CD4-positive, alpha-beta T cell treated with Interleukin-6 at 100 ng/mL for 8 hours (primary cell): ENCODE measurements at regions not wholly inside any gene's neighbourhood (a gene's known extent, or its start where the extent isn't known, plus 50 kb on each side); places are given as distances from the start of the nearest gene placed in this dataset.

Experiments used
- DNase-seq: peaks from one replicate; pipeline ENCODE4 v3.0.0-alpha.2; 2020; ENCODE audit warnings: mixed read lengths, low spot score

DNA sequence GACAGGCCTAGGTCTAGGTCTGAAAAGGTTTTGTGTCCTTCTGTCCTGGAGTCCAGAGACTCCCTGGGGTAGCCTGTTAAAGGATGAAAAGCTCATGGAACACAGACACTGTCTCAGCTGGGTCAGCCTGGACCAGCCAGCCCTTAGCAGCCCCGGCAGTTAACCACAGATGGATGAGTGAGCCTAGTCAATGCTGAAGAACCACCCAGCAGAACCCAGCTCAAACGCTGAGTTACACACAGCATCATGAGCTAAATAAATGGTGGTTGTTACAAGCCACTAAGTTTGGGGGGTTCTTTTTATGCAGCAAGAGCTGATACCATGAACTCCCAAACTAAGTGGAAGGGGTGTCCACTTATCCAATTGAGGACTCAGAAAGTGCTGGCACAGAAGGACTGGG lies 472.8 kb upstream of the PROK2 start:
- no peak for DNase-seq

DNA sequence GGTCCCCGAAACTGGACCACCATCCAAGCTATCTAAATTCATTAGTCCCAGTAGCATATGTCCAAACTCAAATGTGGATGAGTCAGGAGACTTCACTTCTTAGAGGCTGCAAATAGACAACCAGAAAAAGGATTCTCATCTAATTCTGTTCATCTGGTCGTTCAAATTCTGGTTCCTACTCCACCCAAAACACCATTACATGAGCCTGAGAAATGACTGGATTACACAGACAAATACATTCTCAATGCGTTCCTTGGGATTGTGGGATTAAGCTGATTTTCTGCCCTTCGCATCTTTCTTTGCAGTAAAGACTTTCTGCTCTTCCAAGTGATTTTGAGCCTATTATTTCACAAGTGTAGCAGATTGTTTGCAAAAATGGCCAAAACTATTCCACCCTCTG lies 472.3 kb upstream of the PROK2 start:
- DNase-seq: no peak

- no peak for DNase-seq
Observed at GRCh38 chr3:72256716-72257115, 471.8 kb upstream of the PROK2 start.

GRCh38 chr3:72255791-72256559 lies 471.0 kb upstream of the PROK2 start:
- DNase-seq: peak; percentile 41

DNA sequence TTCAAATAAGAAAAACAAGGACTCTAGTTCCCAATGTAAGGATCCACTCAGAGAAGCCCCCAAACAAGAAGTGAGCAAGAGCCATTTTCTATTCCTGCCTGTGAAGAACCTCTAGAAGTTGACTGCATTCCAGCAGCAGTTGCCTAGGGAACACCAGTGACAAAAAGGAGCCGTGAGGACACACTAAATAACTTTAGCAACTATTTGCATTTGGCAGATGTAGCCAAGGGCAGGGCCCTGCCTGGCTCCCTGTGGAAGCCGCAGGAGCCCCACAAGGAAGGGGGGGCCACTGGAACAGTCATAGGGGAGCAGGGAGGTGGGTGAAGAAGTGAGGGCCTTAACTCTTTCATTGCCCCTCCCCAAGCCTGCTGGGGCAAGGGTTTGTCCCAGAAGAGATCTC lies 470.2 kb upstream of the PROK2 start:
- no peak for DNase-seq

DNA sequence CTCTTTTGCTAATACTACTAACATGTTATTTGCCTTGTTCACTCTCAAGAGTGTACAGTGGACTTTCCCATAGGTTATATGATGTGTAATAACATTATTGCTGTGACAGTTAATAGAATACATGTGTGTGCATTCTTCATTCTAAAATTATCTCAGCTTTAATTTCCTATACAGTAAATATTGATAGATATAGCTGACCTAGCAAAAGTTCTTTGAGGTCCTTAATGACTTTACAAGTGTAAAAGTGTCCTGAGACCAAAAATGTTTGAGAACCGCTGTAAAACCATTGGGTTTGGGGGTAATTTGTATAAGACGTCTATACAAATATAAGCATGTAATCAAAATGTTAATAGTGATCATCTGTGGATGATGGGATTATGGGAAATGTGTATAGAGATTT lies 469.5 kb upstream of the PROK2 start:
- no peak for DNase-seq

DNA sequence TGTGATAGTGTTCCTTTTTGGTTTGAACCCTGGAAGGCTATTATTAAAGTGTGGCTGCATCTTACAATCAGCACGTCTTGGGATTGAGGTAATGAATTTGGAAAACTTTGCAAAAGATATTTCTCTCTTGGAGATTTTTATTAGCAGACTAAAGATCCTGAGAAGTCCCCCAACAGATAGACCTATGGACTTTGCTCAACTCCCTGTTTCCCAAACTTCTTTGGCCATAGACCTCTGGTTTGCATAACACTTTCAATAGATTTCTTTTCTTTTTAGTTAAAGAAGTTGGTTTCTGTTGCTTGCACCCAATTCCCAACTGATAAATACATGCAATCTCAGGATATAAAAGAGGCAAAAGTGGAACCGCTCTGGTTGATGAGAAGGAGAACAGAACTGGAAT lies 465.8 kb upstream of the PROK2 start:
- no peak for DNase-seq

DNA sequence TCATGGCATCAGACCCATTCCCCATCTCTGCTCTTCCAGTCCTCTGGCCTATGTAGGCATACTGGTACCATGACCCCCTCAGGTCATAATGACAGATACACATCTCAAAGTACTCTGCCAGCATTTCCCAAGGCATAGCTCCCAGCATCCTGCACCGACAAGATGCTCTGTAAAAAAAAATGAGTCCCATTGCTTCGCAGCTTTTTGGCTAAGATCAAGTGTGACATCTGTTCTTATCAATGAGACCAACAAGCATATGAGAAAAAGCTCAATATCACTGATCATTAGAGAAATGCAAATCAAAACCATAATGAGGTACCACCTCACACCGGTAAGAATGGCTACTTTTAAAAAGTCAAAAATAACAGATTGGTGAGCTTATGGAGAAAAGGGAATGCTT lies 463.9 kb upstream of the PROK2 start:
- no peak for DNase-seq

- DNase-seq: no peak
Observed at GRCh38 chr3:72248389-72248761, 463.4 kb upstream of the PROK2 start.

- no peak for DNase-seq
Observed at GRCh38 chr3:72247645-72248388, 462.9 kb upstream of the PROK2 start.

- DNase-seq: no peak
Observed at GRCh38 chr3:72247126-72247525, 462.2 kb upstream of the PROK2 start.

- DNase-seq: no peak
Observed at GRCh38 chr3:72246685-72247084, 461.7 kb upstream of the PROK2 start.

- DNase-seq: no peak
Observed at GRCh38 chr3:72245183-72245811, 460.3 kb upstream of the PROK2 start.

DNA sequence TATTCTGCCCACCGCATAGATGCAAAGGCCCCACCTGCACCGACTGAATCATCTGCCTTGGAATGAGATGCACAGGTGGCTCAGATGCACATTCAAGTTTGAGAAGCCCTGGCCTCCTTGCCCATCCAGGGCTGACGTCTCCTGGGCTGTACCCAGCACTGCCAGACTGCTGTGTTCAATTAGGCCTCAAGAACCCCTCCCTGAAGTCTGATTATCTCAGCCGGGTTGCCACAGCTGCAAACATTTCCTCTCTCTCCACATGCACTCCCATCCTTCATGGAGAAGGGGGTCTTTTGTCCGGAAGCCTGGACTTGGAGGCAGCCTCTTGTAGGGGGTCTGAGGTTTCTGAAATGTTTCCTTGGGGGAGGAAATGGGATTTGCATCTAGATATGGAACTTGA lies 459.4 kb upstream of the PROK2 start:
- no peak for DNase-seq

- no peak for DNase-seq
Observed at GRCh38 chr3:72242326-72242725, 457.4 kb upstream of the PROK2 start.

- DNase-seq: no peak
Observed at GRCh38 chr3:72241525-72241924, 456.6 kb upstream of the PROK2 start.

DNA sequence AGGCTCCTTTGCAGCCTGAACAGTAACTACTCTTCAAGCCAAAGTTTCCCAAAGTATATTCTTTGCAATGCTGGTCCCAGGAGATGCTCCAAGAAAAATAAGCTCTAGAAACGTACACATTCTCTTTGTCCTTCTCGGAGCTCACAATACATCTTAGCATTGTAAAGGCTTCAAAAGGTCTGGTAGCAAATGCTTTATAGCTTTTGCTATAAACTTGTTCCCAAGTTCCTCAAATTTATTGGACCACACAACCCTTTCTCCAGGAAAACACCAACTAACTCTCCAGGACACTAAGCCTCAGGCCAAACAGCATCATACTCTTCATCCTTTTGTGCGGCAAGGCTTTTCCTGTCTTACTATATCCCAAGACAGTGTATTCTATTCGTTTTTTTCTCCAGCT lies 455.6 kb upstream of the PROK2 start:
- no peak for DNase-seq

- DNase-seq: no peak
Observed at GRCh38 chr3:72238801-72239200, 453.9 kb upstream of the PROK2 start.

DNA sequence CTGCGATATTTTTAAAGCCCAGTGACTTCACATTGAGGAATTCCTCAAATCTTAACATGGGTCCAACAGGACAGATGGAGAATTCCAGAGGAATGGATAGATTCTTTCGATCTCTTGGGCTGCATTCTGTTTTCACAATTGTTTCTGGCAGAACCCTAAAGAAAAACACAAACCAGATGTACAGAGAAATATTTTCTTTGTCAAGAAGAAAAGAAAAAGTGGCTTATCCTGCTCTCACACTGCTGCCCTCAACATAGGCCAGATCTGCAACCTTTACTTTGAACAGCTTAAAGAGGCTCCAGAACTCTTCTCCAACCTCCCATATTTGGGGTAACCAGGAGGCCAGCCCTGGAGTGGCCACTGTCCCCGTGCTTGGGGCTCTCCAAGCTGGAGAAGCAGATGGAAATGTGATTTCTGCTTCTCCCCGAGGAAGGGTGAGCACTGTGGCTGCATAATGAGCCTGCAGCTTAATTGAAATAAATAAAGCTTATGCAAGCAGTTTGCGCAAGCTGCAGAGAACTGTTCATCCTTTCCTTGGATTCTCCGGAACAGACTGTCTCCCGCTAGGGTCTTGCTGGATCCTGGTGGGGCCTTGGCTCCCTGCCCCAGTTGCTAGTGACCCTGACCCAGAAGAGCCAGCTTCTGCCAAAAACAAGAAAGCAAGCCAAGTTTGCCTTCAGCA lies 453.2 kb upstream of the PROK2 start:
- no peak for DNase-seq

DNA sequence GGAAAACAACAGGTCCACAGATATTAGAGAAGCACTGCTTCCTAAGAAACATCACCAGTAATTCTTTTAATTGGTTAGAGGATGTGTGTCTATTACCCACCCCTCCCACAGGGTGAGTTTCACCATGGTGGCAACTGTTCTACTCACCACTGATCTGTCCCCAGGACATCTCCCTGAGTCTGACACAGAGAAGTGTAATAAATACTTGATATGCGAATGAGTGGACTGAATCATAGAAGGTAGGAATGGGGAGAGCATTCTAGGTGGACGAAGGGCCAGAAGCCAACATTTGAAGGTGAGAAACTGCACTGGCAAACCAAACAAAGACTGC lies 452.7 kb upstream of the PROK2 start:
- no peak for DNase-seq

DNA sequence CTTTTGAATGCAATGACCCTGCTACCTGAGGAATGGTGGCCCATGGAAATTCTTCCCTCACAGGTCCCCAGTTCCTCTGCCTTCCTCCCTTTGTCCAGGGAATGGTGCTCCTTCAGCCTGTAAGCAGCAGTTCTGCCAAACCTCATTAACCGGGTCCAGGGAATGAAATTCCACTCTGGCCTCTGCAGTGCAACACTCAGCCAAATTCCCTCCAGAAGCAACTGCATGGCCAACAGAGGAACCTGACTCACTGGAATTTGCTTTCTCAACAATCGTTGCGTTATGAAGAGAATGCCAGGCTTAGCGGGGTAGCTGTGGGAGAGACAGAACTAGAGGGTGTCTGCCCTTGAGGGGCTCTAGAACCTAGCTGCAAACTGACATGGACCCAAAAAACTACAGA lies 449.4 kb upstream of the PROK2 start:
- DNase-seq: no peak

DNA sequence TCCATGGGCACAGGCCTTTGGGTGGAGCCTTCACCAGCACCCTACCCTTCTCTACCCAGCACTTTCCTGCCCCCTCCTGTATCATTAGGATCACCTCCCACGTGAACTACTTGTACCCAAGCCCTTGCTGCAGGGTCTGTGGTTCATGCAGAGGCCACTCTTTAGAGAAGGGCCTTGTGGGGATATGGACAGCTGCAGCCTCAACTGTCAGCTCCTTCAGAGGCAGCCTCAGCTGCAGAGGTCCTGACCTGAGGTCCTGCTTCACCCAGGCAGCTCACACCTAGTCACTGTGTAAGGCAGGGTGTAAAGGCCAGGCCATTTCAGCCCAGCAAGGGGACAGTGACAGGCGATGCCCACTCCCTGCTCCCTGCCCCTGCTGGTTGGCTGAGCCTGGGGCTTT lies 448.6 kb upstream of the PROK2 start:
- DNase-seq: no peak

DNA sequence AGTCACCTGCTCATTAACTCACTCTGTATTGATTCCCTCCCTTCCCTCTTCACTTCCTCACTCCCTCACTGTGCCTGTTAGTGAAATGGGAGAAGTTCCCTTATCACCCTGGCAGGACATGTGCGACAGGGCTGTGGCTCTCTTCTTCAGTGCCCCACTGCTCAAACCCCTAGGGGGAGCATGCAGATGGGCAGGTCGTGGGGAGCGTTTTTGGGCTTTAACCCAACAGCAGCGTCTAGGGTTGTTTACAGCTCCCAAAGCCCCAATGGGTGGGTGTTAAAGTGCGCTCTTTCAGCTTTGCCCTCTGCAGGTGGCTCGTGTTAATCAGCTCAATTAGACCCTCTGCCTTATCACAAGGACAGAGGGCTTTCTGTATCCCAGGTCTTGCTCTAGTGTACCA lies 447.8 kb upstream of the PROK2 start:
- DNase-seq: no peak
